GM21786 (cell line): ENCODE measurements at regions not wholly inside any gene's neighbourhood (a gene's known extent, or its start where the extent isn't known, plus 50 kb on each side); places are given as distances from the start of the nearest gene placed in this dataset.
"Not testable (repeated sequence)": the region's sequence is repeated elsewhere in the genome, so short reads cannot be mapped to it uniquely, and the experiment has no call there.

Experiments used
- ATAC-seq: cut with Tn5 transposase; IDR thresholded peaks from one replicate; pipeline ENCODE4 v1.9.1; 2021; ENCODE audit not compliant: unreplicated experiment

DNA sequence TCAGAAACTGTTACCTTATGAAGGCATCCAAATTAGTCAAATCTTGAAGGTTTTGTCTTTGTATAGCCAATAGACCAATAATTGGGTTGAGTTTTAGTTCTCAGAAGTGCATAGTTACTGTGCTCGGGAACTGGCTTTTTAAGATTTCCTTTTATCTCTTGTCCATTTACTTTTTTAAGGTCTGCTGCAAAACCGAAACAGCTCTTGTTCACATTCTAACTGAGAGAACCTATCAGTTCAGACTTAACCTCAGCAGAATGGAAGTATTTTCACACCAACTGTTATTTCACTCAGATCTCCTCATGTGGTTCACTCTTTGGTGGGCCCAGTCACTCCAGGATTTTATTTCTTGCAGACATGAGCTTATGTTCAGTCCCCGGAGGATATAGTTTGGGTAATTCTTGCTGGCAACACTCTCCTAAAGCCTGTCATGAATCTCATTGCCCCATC is 55.5 kb downstream of the TPBG start:
- ATAC-seq, result peak; percentile 75

DNA sequence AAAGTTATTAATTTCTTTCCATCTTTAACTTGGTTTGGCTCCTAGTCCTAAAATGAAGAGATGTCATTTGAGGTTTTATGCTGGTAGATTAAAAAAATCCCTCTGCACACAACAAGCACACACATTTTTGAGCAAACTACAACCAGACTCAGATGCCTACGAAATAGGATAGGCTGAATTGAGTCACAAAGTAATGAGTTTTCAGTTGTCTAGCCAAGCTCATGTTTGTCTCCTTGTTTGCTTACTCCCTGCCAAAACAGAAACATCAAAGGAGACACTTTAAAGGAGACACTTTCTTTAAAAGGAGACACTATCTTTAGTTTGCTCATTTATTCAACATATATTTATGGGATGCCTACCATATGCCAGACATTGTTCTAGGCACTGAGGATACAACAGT is 56.2 kb downstream of the TPBG start:
- ATAC-seq, result no peak

DNA sequence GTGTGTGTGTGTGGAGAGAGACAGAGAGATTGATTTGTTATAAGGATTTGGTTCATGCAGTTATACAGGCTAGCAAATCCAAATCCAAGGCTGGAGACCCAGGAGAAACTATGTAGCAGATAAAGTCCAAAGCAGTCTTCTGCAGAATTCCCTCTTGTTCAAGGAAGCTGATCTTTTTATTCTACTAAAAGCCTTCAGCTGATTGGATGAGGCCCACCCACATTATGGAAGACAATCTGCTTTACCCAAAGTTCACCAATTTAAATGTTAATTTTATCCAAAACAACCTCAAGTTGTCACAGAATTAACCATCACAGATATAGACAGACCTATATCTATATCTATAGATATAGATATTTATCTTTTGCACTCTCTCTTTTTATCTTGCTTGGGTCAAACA is 67.0 kb downstream of the TPBG start:
- ATAC-seq, result no peak

DNA sequence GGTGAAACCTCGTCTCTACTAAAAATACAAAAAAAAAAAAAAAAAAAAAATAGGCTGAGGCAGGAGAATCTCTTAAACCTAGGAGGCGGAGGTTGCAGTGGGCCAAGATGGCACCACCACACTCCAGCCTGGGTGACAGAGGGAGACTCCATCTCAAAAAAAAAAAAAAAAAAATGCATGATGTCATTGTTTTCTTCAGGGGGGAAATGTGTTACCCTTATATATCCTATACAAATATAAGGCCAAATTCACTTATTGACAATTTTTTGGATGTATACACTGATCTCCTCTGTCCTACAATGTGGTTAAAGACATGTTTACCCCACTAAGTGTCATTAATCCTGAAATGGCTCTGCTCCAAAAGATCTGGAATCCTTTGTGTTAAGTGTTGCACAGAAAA is 73.1 kb downstream of the TPBG start:
- no peak for ATAC-seq

DNA sequence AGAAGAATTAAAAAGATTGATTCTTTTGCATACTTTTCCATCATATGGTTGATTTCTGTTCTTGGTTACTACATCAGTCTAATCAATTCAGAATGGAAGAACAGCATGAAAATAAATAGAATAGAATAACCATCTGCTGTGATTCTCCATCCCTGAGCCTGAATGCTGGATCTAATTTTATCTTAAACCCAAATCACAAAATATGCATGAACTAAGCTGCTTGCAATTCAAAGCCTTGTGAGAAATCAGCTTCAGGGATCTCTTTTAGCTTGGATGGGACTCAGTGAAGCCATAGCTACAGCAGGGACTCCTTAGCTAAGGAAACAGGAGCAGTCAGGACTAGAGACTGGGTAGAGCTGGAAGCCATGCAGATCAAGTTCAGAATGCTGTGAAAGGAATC is 74.1 kb downstream of the TPBG start:
- ATAC-seq, result no peak

DNA sequence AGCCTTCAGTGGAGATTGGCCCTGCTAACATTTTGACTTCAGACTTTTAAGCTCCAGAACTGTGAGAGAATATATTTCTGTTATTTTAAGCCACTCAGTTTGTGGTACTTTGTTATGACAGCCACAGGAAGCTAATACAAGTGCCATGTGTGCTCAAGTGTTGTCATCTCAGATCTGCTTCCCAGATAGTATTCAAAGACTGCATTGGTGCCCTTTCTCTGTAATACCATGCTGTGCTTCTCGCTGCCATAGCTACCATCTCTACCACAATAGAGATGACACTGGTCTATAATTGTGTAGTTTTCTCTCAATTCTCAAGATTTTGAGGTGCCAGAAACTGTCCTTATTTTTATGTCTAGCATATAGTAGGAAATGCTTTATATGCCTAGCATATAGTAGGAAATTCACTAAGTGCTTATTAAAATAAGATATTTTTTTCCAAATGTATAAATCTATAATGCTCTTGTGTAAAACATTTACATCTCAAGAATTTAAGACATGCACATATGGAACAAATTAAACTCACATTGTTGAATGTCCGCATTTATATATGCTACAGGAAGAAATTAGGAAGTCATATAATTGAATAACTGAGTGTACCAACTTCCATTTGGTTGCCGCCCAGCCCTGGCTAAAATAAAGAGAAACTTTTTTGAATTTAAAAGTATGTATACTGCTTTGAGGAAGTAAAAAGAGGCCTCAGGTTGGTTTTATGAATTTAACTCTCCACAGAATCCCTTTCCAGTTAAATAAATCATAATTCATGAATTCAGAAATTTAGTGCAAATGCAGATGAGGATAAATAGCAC is 77.6 kb downstream of the TPBG start:
- no peak for ATAC-seq

DNA sequence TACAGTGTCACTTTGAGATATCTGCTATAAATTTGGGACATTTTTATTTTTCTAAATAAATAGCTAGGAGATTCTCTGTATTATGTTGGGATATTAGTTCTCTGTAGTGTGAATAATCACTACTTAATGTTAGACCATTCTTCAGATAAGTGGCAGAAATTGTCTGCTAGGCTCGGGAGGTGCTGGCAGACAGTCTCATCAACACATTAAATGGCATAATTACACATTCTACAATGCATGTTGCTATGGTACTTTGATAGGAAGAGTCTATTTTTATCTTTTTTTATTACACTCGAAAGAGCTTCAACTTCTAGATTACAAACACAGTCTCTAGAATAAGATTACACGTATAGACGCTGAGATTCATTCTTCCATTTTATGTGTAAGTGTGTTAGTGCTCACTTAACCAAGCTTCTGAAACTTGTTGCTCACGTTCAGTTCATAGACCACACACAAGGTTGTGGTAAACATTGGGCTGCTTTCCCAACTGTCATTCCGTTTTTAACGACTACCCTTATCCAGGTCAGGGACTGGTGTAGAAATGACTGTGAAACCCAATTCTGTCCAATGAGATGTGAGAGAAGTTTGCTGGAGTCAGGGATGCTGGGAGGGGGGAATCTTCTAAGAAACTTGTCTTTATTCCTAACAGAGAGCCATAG is 78.6 kb downstream of the TPBG start:
- no peak for ATAC-seq

DNA sequence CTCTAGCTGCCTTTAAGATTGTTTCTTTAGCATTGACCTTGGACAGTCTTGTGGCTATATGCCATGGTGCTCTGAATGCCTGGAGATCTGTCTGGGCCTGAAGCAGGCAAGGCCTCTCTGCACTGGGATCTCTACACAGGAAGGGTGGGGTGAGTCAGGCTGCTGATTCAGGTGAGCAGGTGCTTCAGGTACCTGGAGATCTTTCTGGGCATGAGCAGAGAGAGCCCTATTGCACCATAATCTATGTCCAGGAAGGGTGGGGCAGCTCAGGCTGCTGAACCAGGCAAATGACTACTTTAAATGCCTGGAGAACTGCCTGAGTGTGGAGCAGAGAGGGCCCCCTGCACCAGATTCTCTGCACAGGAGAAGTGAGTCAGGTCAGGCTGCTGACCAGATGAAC is 94.5 kb downstream of the TPBG start:
- ATAC-seq, result no peak

DNA sequence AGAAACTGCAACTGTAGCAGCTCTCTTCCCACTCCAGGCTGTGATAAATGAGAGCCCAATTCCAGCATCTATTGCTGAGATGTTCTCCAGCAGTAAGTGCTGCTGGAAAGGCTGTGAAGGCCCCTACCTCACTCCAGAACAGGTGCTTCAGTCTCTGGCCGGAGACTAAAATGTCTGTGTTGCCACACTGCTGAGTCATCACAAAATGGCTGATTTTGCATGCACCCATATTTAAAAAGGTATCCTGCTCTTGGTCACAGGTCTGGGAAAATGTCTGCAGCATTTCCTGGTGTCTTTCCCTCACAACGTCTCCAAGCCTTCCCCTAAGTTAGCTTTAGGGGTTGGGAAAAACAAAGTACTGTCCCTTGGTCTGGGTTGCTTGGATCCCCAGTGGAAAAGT is 95.1 kb downstream of the TPBG start:
- ATAC-seq, result no peak

DNA sequence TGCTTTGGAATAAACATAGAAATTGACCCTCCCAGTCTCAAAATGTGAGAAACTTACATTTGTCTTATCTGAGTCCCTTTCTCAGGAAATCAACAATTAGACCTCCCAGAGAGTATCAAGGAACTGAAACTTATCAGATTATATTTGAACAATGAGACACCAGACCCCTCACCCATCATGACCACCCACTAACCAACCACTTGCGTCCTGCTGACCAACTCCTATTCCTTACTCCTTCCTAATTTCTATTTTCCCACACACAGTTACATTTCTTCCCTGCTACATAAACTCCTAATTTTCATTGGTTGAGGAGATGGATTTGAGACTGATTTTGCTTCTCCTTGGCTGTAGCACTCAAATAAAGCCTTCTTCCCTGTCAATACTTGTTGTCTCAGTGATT is 97.9 kb downstream of the TPBG start:
- no peak for ATAC-seq

DNA sequence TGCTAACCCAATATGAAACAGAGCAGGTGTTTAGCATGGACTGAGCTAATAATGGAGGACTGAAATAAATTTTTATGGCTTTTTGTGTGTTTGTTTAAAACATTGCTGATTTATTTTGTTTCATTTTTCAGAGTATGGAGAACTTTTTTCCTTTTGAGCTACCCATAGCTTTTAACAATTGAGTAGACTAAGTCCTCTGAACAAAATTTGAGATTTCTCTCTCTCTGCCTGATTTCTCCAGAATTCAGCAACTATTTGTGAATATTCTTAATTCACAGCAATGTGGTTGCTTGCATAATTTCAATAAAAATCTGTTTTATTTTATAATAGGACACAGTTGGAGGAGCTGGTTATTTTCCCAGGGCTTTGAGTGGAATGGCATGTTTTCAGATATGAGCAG is 103.7 kb downstream of the TPBG start:
- ATAC-seq, result no peak

DNA sequence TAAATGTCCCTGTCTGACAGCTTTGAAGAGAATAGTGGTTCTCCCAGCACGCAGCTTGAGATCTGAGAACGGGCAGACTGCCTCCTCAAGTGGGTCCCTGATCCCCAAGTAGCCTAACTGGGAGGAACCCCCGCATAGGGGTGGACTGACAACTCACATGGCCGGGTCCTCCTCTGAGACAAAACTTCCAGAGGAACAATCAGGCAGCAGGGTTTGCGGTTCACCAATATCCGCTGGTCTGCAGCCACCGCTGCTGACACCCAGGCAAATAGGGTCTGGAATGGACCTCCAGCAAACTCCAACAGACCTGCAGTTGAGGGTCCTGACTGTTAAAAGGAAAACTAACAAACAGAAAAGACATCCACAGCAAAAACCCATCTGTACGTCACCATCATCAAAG is 106.5 kb downstream of the TPBG start:
- not testable (repeated sequence) for ATAC-seq

DNA sequence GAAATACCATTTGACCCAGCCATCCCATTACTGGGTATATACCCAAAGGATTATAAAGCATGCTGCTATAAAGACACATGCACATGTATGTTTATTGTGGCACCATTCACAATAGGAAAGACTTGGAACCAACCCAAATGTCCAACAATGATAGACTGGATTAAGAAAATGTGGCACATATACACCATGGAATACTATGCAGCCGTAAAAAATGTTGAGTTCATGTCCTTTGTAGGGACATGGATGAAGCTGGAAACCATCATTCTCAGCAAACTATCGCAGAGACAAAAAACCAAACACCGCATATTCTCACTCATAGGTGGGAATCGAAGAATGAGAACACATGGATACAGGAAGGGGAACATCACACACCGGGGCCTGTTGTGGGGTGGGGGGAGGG is 111.5 kb downstream of the TPBG start:
- not testable (repeated sequence) for ATAC-seq

DNA sequence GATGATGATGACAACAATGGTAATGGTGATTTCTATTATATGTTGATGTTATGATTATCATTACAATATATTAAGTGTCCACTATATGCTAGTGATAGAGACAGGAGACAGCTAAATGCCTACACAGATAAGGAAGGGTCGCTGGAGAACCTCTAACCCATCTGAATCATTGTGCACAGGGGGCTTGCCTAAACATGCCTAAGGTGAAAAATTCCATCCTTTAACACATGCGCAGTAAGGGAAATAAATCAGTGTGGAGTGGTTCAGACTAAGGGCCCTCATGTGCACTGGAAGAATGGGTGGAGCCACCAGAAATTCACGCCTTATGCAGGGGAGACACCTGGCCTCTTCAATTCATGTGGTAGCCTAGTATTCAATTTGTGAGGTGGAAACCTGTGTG is 120.4 kb downstream of the TPBG start:
- ATAC-seq, result no peak

DNA sequence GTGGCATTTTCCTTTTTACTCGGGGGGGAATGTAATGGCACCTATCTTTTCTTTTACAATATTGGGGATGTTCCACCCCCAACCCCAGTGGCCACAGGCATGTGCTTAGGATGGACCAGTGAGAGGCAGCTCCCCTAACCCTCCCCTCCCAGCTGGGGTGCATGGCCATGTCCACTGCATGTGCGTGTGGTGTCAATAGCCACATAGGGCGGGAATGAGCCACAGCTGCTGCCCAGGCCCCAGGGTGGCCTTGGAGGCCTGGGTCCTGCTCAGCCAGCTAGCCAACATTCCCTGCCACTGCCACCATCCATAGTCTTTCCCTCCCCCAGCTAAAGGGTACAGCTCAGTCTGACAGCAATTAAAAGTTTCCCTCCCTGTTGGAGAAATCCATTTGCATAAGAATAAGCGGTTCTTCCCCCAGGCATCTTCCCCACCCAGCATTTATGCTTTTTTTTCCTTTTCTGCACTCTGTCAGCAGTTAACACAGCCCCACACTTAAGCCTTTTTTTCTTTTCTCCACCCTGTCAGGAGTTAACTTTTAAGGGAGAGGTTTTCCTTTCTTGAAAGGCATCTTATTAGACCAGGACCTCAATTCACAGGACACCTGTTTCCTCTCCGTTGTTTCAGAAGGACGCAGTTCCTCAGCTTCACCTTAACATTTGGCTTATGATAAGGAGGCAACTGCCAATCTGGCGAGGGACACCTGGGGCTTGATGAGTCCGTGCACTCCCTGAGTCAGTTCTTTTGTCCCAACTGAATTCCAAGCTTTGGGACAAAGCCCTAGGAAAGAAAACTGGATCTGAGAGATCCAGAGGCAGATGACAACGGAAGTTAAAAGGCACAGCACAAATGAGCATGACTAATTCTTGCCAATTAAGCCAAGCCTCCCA is 121.4 kb downstream of the TPBG start:
- ATAC-seq, result no peak

DNA sequence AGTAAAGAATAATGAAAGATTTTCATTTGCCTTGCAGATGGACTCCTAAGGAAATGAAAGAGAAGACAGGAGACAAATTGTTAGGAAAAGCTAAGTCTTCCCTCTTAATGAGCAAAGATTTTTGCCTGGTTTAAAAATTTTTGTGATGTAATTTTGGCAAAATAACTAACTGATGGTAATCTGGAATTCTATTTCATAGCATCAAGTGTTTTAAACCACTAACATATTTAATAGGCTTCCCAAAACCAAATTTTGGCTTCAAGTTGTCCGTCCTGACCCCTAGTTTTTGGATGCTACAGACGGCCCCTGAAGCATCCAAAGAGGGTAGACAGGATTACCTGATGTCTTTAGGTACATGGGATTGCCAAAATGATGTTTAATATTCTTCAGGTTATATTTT is 124.3 kb downstream of the TPBG start:
- no peak for ATAC-seq

DNA sequence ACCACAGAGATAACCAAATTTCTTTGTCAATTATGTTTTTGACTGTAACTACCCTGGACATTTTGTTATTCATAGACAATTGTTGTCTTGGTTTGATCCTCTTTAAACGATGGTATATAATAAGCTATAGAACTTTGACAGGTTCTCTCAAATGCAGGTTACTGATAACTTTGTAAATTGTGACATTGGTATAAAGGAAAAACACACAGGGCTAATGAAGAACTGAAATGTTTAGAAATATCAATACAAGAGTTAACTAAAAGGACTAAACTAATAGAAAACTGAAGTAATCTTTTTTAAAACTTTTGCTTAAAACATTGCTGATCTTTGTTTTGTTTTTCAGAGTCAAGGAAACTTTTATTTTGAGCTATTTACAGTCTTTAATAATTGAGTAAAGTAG is 124.8 kb downstream of the TPBG start:
- ATAC-seq, result no peak

DNA sequence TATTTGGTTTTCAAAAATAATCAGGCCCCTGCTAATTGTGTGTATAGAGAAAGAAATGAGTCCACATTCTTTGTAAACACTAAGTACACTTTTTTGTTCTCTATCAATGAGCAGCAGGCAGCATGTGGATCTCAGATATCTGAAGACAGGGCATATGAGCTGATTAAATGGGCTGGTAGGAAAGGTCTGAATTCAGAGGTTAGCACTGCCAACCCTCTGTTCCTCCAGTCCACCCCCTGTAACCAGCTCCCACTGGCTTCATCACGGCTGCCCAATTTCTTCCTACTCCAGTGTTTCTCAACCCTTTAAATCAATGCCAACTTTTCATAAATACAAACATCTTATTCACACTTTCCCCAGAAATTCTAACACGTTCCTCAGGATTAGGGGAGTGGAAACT is 128.5 kb downstream of the TPBG start:
- ATAC-seq, result no peak

DNA sequence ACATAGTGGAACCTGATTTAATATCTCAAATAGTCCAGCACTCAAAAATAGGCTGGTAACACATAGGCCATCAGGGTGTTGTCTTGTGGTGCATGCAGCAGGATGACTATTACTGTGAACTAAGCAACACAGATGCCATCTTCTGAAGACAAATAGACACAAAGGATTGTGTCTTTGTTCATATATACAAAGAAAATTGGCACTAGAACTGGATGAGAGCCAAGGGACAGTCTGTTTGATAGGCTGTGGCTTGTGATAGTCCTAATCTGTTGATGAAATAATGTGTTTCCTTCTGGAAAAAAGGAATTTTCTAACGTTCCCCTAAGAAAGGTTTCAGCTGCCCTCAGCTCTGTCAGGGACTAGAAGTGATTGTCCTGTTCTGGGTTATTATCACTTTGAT is 129.8 kb downstream of the TPBG start:
- no peak for ATAC-seq

DNA sequence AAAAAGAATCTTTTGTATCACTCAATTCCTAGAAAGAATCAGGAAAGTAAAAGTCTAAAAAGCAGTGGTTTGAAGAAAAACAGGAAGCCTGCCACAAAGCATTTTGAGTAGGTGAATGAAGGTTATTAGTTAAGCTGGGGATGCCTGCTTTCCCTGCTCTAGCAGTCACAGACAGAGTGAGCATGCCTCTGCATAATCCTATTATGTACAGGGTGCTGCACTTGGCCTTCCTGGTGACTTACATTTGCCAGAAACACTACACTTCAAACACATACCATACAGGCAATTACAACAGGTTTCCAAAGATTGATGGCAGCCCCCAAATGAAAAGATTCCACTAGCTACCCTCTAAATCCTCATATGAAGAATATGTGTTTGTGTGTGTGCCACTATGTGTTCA is 130.8 kb downstream of the TPBG start:
- no peak for ATAC-seq

DNA sequence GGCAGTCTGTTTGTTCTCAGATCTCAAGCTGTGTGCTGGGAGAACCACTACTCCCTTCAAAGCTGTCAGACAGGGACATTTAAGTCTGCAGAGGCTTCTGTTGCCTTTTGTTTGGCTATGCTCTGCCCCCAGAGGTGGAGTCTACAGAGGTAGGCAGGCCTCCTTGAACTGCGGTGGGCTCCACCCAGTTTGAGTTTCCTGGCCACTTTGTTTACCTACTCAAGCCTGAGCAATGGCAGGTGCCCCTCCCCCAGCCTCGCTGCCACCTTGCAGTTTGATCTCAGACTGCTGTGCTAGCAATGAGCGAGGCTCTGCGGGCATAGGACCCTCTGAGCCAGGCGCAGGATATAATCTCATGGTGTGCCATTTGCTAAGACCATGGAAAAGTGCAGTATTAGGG is 138.3 kb downstream of the TPBG start:
- ATAC-seq, result not testable (repeated sequence)

DNA sequence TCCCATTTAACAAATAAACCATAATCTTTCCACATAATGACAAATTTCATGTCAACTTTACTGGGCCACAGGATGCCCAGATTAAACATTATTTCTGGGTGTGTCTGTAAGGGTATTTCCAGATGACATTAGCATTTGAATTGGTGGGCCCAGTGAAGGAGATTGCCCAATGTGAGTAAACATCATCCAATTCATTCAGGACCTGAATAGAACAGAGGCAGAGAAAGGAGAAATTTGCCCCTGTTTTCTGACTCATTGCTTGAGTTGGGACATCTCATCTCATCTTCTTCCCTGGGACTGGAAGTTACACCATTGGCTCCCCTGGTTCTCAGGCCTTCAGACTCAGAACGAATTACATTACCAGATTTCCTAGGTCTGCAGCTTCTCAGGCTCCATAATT is 142.9 kb downstream of the TPBG start:
- ATAC-seq, result no peak
